HG02798 (cell line): ENCODE measurements at regions not wholly inside any gene's neighbourhood (a gene's known extent, or its start where the extent isn't known, plus 50 kb on each side); places are given as distances from the start of the nearest gene placed in this dataset.
"Not testable (repeated sequence)": the region's sequence is repeated elsewhere in the genome, so short reads cannot be mapped to it uniquely, and the experiment has no call there.

Experiments
- ATAC-seq: cut with Tn5 transposase; IDR thresholded peaks from one replicate; pipeline ENCODE4 v1.9.1; 2021; ENCODE audit warnings: mild to moderate bottlenecking; ENCODE audit not compliant: unreplicated experiment, poor library complexity

DNA sequence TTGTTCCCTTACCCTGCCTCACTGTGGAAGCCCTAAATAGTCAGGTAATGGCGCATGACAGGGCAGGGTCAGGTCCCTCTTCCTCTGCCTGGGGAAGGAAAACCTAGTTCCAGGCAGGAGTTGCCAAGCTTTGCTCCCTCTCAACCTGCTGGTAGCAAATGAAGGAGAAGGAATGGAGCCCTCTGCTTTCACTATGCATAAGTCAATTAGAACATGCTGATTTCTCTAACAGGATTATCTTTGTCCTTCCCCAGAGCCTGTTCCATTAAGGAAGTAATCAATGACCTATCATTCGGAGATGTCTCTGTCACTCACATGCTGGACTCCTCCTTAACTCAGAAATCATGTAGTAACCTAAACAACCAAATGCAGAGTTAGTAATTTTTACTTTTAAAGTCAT, 161.8 kb upstream of the NFIA start:
- ATAC-seq, result no peak

DNA sequence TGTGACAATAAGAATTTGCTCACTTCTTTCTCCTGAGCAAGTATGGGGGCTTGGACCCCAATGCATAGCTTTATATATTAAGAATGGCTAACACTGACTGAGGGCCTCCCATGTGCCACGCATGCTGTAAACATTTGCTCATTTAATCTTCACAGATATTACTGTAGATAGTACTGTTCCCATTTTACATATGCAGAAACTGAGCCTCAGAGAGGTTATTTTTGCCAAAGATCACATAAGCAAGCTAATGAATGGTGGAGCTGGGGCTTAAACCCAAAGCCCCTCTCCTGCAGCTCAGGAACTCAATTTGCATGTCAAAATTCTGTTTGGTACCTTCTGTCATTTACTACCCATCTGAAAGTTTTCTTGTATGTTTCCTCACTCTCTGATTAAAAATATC, 163.5 kb upstream of the NFIA start:
- no peak for ATAC-seq

DNA sequence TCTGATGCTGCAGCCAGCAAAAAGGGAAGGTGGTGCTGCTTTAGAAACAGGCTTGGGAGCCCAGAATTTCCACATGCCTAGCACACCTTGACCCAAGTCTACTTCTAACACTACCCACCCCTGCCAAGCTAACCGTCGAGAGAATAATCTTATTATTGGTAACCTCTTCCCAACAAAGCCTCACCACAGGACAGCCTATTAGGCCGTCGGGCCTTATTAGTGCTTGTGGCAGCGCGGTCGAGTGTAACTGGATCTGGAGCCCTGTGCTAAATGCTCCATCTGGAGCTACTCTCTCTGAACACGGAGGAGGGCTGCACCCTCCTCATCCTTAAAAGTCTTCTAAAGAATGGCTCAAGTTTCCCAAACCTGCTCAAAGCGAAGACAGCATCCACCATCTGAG, 165.5 kb upstream of the NFIA start:
- no peak for ATAC-seq

DNA sequence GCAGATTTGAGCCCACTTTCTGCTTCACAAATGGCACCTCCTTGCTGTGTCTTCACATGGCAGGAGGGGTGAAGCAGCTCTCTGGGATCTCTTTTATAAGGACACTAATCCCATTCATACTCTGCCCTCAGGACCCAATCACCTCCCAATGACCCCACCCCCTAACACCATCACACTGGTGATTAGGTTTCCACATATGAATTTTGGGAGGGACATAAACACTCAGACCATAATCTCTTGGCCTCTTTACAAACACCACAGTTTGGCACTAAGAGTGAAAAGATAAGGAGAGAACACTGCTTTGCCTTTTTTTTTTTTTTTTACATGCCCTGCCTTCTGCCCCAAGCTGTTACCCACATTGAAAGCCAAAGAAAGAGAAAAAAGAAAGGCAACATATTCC, 166.2 kb upstream of the NFIA start:
- ATAC-seq, result no peak

DNA sequence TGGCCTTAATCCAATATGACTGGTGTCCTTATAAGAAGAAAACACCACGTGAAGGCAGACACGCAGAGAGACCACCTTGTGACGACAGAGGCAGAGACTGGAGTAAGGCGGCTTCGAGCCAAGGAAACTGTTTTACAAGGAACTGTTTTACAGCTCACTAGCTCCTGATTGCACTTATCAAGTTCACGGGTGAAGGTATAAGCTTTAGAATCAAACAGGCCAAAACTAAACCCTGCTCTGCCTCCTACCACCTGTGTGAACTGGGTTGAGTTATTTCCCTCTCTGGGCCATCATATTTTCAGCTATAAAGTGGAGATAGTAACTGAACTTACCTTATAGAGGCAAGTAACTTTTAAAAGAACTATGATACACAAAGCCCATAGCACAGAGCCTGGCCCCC, 166.9 kb upstream of the NFIA start:
- ATAC-seq, result no peak

DNA sequence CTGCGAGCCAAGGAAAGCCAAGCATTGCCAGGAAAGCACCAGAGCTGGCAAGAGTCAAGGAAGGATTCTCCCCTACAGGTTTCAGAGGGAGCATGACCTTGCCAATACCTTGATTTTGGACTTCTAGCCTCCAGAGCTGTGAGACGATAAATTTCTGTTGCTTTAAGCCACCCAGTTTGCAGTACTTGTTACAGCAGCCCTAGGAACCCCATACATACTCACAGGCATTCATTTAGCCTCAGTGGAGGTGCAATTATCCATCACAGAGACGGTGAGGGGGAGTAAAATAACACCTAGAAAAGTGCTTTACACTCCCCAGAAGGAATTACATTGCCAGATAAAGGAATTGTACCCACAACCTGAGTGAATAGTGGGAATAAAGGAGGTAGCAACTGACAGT, 167.4 kb upstream of the NFIA start:
- ATAC-seq, result no peak

DNA sequence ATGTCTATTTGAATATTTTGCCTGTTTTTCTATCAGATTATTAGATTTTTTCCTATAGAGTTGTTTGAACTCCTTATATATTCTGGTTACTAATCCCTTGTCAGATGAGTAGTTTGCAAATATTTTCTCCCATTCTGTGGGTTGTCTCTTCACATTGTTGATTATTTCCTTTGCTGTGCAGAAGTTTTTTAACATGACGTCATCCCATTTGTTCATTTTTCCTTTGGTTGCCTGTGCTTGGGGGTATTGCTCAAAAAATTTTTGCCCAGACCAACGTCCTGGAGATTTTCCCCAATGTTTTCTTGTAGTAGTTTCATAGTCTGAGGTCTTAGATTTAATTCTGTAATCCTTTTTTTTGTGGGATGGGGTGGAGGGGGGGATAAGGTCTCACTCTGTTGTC, 168.7 kb upstream of the NFIA start:
- not testable (repeated sequence) for ATAC-seq

DNA sequence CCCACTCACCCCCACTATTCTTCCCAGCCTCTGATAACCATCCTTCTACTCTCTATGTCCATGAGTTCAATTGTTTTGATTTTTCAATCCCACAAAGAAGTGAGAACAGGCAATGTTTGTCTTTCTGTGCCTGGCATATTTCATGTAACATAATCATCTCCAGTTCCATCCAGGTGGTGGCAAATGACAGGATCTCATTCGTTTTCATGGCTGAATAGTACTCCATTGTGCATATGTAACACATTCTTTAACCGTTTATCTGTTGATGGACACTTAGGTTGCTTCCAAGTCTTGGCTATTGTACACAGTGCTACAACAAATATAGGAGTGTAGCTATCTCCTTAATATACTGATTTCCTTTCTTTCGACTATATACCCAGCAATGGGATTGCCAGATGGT, 169.3 kb upstream of the NFIA start:
- ATAC-seq, result no peak

DNA sequence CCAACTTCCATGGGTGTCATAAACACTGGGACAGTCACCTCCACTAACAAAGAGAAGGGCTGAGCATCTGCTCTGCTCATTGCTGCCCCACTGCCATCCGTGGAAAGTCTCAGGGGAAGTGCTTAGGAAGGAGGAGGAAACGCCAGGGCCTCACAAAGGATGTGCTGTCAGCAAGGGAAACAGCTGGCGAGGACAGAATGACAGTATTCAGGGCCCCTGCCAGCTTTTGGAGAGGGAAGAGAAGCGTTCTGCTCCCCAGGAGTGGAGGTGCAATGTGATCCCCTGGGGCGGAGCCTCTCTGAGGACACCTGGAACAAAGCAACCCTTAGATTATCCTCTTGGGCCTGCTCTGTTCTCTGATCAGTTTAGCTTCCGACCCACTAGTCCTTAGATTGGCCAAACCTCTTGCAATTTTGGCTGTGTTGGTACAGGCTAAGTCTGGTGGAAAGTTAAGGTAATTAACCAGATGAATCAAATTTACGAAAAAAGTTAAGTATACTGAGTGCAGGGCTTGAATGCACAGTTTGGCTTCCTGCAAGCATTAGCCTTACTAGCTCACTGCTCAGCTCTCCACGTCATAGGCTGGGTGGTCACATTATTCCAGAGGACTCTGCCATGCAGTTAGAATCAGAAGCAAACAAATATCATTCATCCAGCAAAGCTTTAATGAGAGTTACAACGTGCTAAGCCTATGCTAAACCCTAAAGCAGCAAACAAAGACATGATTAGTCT, 170.2 kb upstream of the NFIA start:
- ATAC-seq, result no peak

DNA sequence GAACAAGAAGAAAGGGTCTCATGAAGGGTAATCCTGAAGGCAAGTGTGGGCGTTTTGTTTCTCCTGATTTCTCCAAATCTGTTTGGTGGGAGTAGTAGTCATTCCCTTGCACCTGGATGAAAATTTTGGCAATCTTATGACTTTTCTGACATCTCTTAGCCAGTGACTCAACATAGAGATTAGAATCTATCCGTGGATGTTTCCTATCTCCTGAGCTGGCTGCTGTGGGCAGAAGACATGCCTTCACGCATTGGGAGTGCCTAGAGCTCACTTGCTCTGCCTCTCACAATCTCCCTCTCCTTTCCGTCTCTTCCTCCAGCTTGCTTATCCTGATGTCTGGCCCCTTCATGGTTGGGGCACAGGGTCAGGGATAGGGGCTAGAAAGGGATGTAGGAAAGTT, 174.2 kb upstream of the NFIA start:
- ATAC-seq, result no peak

DNA sequence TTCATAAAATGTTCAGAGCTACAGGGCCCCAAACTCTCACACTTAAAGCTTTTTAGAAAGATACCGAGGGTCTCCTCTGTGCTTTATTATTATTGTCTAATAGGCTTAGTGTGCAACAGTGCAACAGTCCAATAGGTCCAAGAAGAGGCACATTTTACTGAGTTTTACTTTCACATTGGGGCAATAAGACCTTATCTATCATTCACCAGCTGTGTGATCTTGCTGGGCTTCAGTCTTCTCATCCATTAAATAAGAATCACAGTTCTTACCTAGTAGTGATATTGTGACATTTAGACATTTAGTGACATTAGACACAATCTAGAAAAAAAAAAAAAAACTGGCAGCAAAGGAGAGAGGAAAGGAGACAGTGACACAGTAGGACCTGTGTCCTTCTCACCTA, 175.8 kb upstream of the NFIA start:
- no peak for ATAC-seq

DNA sequence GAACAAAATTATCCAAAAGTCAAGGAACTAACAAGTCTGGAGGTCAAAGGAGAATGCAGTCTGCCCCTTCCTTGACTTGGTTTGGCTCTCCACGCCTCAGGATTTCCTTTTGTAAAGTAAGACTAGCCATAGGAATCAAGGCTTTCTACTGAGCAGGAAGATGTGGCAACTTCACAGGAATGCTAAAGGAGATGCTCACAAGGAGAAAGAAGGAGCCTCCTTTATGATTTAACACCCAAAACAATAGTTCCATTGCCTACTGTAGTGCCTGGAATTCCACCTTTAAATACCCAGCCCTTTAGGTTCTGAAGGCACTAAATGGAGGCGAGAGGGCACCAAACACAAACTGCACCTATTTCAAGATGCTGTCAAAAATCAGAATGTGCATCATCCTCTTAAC, 176.3 kb upstream of the NFIA start:
- ATAC-seq, result no peak

DNA sequence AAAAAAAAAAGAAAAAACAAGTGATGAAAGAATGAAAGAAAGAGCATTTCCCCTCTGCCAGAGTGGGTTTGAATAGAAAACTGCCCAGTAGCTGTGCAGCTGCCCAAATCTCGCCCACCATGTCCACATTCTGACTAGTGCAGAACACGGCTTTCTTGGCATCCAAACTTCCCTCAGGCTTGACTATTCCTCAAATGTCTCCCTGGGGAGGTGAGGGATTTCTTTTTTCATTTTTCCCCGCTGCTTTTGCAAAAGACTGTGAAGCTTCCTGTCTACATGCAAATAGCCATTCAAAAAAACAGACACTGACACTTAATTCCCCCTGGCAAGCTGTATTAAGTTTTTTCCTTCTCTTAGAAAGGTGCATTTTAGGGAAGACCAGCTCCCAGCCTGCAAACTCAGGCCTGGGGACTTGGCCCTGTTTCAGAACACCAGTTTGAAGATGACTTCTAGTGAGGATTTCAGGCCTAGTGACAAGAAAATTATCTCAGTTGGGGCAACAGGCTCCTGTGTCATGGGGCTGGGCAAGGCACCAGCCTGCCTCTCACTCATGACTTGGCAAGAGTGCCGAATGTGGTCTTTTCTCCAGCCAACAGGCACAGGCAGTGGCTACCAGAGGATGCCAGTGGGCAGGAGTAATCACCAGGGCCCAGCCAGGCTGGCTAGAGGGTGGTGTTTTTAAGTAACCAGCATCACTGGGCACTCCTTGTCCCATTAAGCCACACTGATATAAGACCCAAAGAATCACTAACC, 178.1 kb upstream of the NFIA start:
- no peak for ATAC-seq

DNA sequence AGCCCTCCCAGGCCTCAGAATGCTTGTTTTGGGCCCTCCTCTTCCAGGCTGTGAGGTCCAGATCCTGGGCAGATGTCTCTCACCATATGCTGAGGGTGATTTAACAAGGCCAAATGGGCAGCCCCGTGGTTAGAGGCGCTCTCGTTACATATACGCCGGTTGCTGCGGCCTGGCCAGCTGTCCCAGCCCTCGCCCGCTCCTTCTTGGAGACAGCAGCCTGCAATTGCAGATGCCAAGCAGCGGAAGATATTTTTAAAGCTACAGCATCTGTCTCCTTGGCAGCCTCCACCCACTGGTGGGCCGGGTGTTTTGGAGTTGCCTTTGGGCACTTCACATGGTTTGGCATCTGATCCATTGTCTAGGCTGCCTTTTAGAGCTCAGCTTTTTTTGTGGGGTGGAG, 178.8 kb upstream of the NFIA start:
- ATAC-seq, result no peak

DNA sequence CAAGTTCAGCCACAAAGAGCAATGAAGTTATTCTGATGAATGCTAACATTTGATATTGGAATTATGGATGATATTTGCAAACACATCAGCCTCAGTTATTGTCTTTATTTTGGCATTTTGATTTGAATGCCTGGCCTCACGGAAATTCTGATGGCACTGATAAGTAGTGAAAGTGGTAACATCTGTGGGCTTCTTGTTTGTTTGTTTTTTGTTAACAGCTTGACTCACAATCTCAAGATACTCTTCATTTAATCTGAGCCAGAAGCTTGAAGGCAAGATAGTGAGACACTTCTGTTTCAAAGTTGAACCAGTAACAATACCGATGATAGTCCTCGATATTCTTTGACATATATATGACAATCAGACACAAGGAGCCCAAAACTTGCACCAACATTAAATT, 182.9 kb upstream of the NFIA start:
- no peak for ATAC-seq

DNA sequence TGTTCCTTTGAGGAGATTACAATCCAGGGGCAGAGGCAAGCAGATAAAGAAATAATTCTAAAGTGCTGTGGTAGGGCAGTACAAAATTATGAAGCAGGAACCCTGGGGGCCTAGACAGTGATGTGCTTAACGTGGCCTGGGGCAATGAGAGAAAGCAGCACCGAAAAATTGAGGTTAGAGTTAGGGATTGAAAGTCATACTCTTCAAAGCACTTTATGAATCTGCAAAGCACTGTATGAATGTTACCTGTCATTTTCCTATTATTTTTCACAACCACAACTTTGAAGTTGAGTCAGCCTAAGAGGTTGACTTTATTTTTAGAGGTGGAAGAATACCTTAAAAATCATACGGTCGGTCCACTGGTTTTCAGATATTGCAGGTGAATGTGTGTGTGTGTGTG, 183.4 kb upstream of the NFIA start:
- ATAC-seq, result peak; percentile 60

DNA sequence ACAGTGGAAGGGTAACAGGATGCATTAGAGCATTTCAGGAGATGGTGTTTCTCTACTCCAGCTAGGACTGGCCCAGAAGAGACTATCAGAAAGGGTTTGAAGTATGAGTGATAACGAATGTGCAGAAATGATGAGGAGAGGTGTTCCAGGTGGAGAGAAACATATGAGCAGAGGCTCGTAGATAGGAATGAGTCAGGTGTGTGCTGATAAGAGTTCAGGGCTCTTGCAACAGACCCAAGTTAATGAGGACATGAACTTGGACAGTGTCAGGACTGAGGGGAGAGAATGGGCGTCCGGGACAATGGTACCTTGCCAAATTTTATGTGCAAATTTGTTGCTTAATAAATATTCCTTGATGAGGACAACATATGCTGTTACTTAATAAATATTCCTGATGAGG, 183.9 kb upstream of the NFIA start:
- no peak for ATAC-seq

DNA sequence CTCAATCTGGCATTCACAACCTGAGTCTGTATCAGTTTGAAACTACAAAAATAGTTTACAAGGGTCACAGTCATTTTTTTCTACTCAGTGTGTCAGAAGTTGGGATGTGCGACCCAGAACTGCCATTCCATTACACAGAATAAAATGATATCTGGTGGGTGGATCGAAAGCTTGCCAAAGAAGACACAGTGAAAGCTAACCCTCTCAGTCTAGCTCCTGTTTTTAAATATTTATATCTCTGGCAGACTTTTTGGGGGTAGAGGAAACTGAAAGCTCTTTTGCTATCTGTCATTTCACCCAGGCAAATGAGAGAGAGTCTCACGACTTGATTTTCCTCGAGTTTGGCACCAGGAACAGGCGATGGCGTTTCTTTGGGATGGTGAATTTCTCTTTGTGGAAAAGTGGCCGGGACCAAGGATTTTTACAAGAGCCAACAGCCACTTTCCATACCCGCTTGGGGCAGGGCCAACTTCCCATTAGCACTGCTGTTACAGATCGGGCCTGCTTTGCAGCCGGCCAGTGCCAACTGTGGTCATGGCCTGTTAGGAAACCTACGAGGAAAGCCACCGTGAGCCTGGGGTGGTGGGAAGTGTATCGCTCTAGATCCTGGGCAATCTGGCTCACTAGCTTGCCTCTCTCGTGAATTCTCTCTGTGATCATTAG, 185.5 kb upstream of the NFIA start:
- no peak for ATAC-seq

DNA sequence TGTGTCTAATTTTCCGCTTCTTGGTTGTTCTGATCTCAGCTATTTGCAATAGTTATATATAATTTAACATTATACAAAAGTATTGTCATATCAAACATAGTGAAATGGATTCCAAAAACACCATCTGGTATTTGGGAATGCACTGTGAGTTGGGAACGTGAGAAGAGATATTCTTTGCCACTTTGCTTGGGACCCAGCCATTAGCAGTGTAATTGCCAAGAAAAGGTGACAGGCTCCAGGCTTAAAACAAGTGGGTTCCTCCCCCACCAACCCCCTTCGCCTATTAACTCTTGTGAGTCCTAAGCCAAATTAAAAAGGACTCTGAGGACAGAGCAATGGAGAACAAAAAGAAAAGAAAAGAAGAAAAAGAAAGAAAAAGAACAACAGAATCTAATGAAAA, 186.7 kb upstream of the NFIA start:
- no peak for ATAC-seq

DNA sequence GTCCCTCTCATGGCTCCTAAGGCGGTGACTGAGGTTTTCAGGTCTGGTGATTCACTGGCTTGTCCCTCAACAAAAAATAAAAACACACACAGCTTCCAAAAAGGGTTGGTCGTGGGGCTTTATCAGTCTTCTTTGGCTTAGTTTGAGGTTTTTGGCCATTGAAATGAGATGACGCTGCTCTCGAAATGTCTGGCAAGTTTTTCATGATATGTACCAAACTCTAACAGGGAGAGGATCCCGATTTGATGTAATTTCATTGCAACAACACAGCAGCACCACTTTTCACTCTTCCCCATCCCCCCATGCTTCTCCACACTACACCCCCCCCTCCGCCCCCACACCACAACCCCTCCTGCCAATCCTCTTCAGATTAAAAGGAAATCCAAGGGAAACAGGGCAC, 187.1 kb upstream of the NFIA start:
- no peak for ATAC-seq

DNA sequence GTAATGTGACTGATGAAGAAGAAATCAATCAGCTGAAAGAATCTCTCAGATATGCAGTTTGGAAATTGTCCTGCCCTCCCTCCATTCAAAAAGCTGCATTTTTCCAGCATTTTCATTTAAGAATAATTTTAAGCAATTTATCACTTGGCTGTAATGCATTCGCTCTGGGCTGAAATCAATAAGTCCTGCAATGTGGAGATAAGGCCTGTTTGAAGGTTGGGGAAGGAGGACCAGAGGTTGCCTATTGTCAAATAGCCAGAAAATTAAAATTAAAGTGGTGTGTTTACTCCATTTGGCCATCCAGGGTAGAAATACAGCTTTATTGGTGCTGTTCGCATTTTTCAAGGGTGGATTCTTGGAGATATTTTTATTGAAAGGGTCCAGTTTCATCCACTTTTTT, 187.6 kb upstream of the NFIA start:
- ATAC-seq, result no peak

DNA sequence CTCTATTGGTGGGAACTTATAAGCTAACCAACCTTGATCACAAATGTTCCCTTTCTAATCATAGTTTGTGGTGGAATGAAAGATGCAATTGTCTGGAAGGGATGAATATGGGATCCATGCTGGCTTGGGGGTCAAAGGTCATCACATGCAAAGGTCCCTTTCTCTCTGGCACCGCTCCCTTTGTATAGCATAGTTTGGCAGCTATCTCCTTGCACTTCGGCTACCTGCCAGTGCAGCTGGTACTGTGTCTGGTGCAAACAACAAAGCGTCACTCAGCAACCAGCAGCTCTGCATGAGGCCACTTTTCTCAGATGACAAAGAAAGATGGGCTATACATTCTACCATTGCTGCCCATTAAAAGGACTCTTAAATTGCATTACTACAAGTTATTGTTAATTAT, 188.2 kb upstream of the NFIA start:
- ATAC-seq, result no peak
